AG09309 (cell line): ENCODE measurements at regions not wholly inside any gene's neighbourhood (a gene's known extent, or its start where the extent isn't known, plus 50 kb on each side); places are given as distances from the start of the nearest gene placed in this dataset.

Experiments used
- DNase-seq: peaks from one replicate; pipeline ENCODE4 v3.0.0-alpha.2; 2010; ENCODE audit warnings: low read depth
- H3K4me3 ChIP-seq: 2 replicates; pipeline ENCODE4 v1.5.1; 2011; ENCODE audit warnings: mild to moderate bottlenecking, low read depth, low read length, moderate library complexity; ENCODE audit not compliant: control insufficient read depth
- TF ChIP-seq, protein P1 (sequence below): IDR thresholded peaks from 2 replicates; pipeline ENCODE4 v1.5.1; 2011; ENCODE audit warnings: mild to moderate bottlenecking, low read depth, low read length, inconsistent platforms; ENCODE audit not compliant: insufficient read depth, control insufficient read depth; ENCODE audit errors: missing control alignments

DNA sequence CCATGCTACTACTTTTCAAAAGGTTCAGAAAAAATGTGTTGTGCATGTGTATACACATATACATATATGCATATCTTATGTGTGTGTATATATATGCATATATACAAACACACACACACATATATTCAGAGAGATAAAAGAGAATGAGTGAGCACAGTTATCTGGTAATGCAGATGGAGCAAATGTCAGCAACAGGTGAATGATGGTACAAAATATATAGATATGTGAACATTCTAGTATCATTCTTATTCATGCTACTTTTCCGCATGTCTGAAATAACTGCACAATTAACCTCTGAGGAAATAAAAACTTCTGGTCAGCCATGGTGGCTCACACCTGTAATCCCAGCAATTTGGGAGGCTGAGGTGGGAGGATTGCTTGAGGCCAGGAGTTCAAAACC is 222.6 kb upstream of the NANOGP8 start:
- no peak for DNase-seq
- no peak overlapping the region for H3K4me3 ChIP-seq
- TF ChIP-seq, protein P1, sequence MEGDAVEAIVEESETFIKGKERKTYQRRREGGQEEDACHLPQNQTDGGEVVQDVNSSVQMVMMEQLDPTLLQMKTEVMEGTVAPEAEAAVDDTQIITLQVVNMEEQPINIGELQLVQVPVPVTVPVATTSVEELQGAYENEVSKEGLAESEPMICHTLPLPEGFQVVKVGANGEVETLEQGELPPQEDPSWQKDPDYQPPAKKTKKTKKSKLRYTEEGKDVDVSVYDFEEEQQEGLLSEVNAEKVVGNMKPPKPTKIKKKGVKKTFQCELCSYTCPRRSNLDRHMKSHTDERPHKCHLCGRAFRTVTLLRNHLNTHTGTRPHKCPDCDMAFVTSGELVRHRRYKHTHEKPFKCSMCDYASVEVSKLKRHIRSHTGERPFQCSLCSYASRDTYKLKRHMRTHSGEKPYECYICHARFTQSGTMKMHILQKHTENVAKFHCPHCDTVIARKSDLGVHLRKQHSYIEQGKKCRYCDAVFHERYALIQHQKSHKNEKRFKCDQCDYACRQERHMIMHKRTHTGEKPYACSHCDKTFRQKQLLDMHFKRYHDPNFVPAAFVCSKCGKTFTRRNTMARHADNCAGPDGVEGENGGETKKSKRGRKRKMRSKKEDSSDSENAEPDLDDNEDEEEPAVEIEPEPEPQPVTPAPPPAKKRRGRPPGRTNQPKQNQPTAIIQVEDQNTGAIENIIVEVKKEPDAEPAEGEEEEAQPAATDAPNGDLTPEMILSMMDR, result no peak

DNA sequence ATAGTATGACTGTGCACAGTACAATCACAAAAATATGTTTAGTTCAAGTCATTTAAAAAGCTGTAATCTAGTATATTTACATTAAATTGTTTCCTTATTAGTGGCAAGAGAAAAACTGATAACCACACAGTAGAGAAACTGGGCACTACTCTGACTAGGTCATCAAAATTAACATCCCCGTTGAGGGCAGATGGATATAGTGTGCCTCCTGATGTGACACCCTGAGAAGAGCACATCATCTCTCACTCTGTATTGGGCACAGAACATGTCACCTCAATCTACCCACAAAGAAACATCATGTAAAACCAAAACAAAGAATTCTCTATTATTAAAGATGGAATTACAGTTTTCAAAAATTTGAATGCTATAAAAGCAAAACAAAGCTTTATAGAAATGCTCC is 221.9 kb upstream of the NANOGP8 start:
- TF ChIP-seq, protein P1, result no peak
- H3K4me3 ChIP-seq, result no peak overlapping the region

DNA sequence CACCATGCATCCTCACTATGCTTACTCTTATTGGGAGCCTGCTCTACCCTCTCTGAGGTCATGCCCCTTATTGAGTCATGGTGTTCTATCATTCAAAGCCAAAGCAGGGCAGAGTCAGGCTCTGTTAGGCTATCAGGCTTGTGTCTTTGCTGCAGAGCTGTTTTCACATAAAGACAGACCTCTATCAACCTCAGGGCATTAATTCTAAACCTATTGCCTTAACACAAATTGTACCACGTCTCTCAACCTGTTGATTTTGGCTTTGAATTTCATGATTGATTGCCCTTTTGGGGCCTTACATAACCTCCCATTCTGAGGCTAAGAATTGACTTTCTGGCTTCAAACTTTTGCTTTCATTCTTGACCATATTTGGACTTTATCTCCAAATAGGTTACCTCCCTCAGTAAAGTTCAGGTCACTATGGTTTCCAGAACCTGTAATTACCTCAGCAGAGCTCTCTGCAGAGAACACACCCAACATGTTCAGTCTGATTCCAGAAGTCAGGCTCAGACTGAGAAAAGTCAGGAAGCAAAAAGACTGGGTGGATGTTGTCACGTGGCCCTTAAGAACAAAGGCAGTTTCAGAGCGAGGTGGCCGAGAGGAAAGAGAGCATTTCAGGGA is 221.4 kb upstream of the NANOGP8 start:
- TF ChIP-seq, protein P1, result no peak
- no peak overlapping the region for H3K4me3 ChIP-seq
- no peak for DNase-seq

More for the DNA sequence above, 221.9 kb upstream of the NANOGP8 start:
- no peak for DNase-seq

DNA sequence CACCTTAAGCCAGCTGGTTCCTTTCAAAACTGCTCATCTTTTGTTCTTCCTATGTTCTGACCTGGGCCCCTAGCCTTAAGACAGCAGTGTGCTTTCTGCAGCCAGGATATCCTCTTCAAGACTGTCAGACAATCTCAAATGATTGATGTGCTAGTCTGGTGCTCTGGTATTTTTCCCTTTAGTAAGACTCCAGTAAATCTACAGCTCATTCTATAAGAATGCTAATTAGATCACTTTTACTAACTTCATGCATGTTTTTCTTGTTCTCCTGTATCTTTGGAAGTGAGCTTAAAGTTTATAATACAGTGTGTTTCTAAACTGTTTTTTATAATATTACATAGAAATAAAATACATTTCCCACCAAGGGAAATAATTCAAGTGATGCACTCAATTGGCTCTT is 220.9 kb upstream of the NANOGP8 start:
- H3K4me3 ChIP-seq, result no peak overlapping the region
- DNase-seq, result no peak
- TF ChIP-seq, protein P1, result no peak

DNA sequence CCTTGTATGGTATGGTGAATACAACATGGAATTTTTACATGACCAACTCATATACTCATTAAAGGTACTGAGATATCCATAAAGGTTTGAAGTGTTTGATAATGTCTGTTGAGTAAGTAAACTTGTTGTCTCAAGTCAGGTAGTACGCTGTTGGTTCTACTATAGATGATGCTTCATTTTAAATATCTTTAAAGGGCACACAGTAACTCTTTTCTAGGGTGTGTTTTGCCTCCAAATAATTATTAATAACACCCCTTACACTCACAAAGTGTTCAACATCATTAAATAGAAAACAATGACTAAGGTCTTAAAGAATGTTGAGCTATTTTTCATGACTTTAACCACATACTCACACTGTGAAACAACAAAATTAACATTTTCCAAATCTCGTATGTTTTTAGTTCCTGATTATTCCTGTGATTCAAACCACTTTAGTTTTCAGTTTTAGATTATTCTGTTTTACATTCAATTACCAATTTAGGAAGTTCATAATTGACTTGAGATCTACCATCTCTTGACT is 220.0 kb upstream of the NANOGP8 start:
- H3K4me3 ChIP-seq, result no peak overlapping the region
- TF ChIP-seq, protein P1, result no peak
- no peak for DNase-seq

DNA sequence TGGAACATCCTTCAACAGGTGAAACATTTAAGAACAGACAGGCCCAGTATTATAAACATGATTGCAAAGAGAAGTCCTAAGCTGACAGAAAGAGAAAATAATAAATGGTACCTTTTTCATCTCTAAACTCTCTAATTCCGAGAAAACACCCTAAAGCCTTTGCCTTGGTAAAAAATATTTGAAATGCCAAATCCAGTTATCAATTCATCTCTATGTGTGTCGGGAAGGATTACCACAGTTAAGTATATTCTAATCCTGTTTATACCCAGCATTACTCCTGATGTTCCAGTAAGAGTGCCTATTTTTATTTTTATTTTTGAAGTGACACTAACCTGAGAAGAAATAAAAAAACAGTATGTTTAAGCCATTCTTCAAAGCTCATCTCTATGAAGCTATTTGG is 219.3 kb upstream of the NANOGP8 start:
- TF ChIP-seq, protein P1, result no peak
- DNase-seq, result no peak
- H3K4me3 ChIP-seq, result no peak overlapping the region

DNA sequence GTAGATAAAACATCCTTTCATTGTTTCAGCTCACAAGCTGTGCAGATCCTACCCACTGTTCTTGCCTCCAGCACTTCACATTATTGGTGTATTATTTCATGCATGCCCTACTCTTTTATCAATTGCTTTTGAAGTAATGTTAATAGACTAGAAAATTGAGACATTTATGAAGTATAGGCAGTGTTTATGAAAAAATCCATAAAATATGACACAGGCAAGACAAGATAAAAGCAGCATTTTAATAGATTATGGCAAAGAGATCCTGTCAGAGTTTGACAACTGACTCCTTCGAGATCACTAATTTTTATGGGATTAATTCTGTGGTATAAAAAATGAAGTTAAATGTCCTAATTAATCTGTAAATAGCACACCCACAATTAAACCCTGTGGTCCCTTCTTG is 217.2 kb upstream of the NANOGP8 start:
- no peak overlapping the region for H3K4me3 ChIP-seq
- TF ChIP-seq, protein P1, result no peak
- no peak for DNase-seq
